ENCODE measurements at regions not wholly inside any gene's neighbourhood (a gene's known extent, or its start where the extent isn't known, plus 50 kb on each side); places are given as distances from the start of the nearest gene placed in this dataset.

DNA sequence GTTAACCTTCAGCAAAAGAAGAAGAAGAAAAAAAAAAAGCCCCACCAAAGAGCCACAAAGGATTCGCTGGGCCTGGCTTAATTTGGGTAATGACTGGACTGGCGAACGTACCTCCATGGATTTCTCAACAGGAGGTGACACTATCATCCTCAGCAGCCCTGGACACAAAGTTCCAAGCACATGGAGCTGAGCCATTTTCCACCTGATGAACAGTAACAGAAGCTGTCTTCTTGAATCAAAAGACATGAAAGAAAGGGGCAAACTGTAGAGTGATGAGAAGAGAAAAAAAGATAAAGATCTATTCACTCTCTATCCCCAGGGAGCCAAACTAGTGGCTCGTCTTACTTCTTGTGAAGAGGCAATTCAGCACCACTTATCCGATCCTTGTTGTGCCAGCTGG, 150.2 kb upstream of the TRPM3 start:
- TF ChIP-seq NFE2L2 (conservative IDR thresholded peaks at IDR 0.05; ENCODE audit: low read length) (no peak), POLR2AphosphoS2 (conservative IDR thresholded peaks at IDR 0.05; ENCODE audit: low read length) (no peak), HOXB5 (CRISPR knock-in tag; IDR thresholded peaks at IDR 0.05) (no peak), PHF8 (IDR thresholded peaks at IDR 0.05; ENCODE audit: borderline replicate concordance, low read depth) (no peak), SREBF2 (IDR thresholded peaks at IDR 0.05) (no peak), MAFK (IDR thresholded peaks at IDR 0.05; ENCODE audit: partially characterized antibody) (no peak), RAD21 (conservative IDR thresholded peaks at IDR 0.05 in 1 of 2, IDR thresholded peaks at IDR 0.05 in 1 of 2) (no peak), CBX2 (IDR thresholded peaks at IDR 0.05; ENCODE audit: borderline replicate concordance, low read depth) (no peak), CEBPB (IDR thresholded peaks at IDR 0.05) (no peak)
- TF ChIP-seq, protein P1, sequence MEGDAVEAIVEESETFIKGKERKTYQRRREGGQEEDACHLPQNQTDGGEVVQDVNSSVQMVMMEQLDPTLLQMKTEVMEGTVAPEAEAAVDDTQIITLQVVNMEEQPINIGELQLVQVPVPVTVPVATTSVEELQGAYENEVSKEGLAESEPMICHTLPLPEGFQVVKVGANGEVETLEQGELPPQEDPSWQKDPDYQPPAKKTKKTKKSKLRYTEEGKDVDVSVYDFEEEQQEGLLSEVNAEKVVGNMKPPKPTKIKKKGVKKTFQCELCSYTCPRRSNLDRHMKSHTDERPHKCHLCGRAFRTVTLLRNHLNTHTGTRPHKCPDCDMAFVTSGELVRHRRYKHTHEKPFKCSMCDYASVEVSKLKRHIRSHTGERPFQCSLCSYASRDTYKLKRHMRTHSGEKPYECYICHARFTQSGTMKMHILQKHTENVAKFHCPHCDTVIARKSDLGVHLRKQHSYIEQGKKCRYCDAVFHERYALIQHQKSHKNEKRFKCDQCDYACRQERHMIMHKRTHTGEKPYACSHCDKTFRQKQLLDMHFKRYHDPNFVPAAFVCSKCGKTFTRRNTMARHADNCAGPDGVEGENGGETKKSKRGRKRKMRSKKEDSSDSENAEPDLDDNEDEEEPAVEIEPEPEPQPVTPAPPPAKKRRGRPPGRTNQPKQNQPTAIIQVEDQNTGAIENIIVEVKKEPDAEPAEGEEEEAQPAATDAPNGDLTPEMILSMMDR (IDR thresholded peaks at IDR 0.05): no peak
- TF ChIP-seq, protein P2, sequence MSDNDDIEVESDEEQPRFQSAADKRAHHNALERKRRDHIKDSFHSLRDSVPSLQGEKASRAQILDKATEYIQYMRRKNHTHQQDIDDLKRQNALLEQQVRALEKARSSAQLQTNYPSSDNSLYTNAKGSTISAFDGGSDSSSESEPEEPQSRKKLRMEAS (IDR thresholded peaks at IDR 0.05): no peak
- TF ChIP-seq, protein P3, sequence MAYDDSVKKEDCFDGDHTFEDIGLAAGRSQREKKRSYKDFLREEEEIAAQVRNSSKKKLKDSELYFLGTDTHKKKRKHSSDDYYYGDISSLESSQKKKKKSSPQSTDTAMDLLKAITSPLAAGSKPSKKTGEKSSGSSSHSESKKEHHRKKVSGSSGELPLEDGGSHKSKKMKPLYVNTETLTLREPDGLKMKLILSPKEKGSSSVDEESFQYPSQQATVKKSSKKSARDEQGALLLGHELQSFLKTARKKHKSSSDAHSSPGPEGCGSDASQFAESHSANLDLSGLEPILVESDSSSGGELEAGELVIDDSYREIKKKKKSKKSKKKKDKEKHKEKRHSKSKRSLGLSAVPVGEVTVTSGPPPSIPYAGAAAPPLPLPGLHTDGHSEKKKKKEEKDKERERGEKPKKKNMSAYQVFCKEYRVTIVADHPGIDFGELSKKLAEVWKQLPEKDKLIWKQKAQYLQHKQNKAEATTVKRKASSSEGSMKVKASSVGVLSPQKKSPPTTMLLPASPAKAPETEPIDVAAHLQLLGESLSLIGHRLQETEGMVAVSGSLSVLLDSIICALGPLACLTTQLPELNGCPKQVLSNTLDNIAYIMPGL (CRISPR knock-in tag; IDR thresholded peaks at IDR 0.05; ENCODE audit: borderline replicate concordance): no peak
- TF ChIP-seq, protein P4, sequence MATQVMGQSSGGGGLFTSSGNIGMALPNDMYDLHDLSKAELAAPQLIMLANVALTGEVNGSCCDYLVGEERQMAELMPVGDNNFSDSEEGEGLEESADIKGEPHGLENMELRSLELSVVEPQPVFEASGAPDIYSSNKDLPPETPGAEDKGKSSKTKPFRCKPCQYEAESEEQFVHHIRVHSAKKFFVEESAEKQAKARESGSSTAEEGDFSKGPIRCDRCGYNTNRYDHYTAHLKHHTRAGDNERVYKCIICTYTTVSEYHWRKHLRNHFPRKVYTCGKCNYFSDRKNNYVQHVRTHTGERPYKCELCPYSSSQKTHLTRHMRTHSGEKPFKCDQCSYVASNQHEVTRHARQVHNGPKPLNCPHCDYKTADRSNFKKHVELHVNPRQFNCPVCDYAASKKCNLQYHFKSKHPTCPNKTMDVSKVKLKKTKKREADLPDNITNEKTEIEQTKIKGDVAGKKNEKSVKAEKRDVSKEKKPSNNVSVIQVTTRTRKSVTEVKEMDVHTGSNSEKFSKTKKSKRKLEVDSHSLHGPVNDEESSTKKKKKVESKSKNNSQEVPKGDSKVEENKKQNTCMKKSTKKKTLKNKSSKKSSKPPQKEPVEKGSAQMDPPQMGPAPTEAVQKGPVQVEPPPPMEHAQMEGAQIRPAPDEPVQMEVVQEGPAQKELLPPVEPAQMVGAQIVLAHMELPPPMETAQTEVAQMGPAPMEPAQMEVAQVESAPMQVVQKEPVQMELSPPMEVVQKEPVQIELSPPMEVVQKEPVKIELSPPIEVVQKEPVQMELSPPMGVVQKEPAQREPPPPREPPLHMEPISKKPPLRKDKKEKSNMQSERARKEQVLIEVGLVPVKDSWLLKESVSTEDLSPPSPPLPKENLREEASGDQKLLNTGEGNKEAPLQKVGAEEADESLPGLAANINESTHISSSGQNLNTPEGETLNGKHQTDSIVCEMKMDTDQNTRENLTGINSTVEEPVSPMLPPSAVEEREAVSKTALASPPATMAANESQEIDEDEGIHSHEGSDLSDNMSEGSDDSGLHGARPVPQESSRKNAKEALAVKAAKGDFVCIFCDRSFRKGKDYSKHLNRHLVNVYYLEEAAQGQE (IDR thresholded peaks at IDR 0.05): no peak

Measured in A549 (cell line).